Colonic mucosa (tissue), 4 donors: ENCODE measurements at regions not wholly inside any gene's neighbourhood (a gene's known extent, or its start where the extent isn't known, plus 50 kb on each side); places are given as distances from the start of the nearest gene placed in this dataset.
"Not testable (repeated sequence)": the region's sequence is repeated elsewhere in the genome, so short reads cannot be mapped to it uniquely, and the experiment has no call there.

ENCODE experiments used
- DNase-seq: peaks from one replicate; pipeline ENCODE4 v3.0.0-alpha.2; 2020
- H3K27ac ChIP-seq: fragments of 200-600 bp; one replicate; pipeline ENCODE4 v1.8.0; 2021
- H3K27me3 ChIP-seq: fragments of 200-600 bp; one replicate; pipeline ENCODE4 v1.8.0; 2021
- H3K36me3 ChIP-seq: fragments of 200-600 bp; one replicate; pipeline ENCODE4 v1.8.0; 2021
- H3K4me1 ChIP-seq: fragments of 200-600 bp; one replicate; pipeline ENCODE4 v1.8.0; 2021; ENCODE audit warnings: mild to moderate bottlenecking
- H3K4me3 ChIP-seq: fragments of 200-600 bp; one replicate; pipeline ENCODE4 v1.8.0; 2021
- H3K9ac ChIP-seq, 2 donors: one replicate each; pipeline ENCODE4 v1.7.0; 2013; ENCODE audit warnings: control low read depth in 2 of 2, low read depth in 2 of 2, low read length in 2 of 2
- H3K9me3 ChIP-seq: fragments of 200-600 bp; one replicate; pipeline ENCODE4 v1.8.0; 2021
- CTCF ChIP-seq: fragments of 200-600 bp; IDR thresholded peaks from one replicate; pipeline ENCODE4 v1.8.0; 2022; ENCODE audit warnings: antibody characterized with exemption, mild to moderate bottlenecking
- intact Hi-C: fragments of 100-400 bp; cut with DNase I; formaldehyde crosslinking; loops from one replicate; pipeline ENCODE4 v1.14.1; 2022
- donor health status: healthy.
- donor health status: DM: no; HTN: no; CAD: no.
- donor health status: DM: no; HTN: no; CAD: no.

- no peak for TF ChIP-seq CTCF
- H3K27ac ChIP-seq = no peak overlapping the region
- intact Hi-C loops = no loop called here
- H3K4me3 ChIP-seq = no peak overlapping the region
- H3K9ac ChIP-seq = no peak overlapping the region
- H3K36me3 ChIP-seq = no peaks in the 10 kb centered on the region
- H3K9me3 ChIP-seq = no peaks in the 10 kb centered on the region
- no peaks in the 10 kb centered on the region for H3K4me1 ChIP-seq
- H3K27me3 ChIP-seq = no peaks in the 10 kb centered on the region
- no peak for DNase-seq
Observed at GRCh38 chr10:52502237-52502636, 188.2 kb downstream of the DKK1 start.

- H3K4me3 ChIP-seq, DNase-seq, H3K27ac ChIP-seq, H3K4me1 ChIP-seq, H3K9ac ChIP-seq, intact Hi-C loops, H3K36me3 ChIP-seq, H3K27me3 ChIP-seq, H3K9me3 ChIP-seq: not testable (repeated sequence)
Observed at GRCh38 chr10:52505341-52505740, 191.3 kb downstream of the DKK1 start.

- no peaks in the 10 kb centered on the region for H3K27me3 ChIP-seq
- no peaks in the 10 kb centered on the region for H3K4me1 ChIP-seq
- no peak for DNase-seq
- no peak overlapping the region for H3K27ac ChIP-seq
- intact Hi-C loops = no loop called here
- H3K4me3 ChIP-seq = no peak overlapping the region
- no peak overlapping the region for H3K9ac ChIP-seq
- TF ChIP-seq CTCF = no peak
- H3K36me3 ChIP-seq = no peaks in the 10 kb centered on the region
- no peaks in the 10 kb centered on the region for H3K9me3 ChIP-seq
Observed at GRCh38 chr10:52514481-52514880, 200.4 kb downstream of the DKK1 start.

GRCh38 chr10:52517012-52517411 is 202.9 kb downstream of the DKK1 start:
- Histone ChIP-seq H3K9ac (no peak overlapping the region), H3K27me3 (no peaks in the 10 kb centered on the region), H3K4me1 (no peaks in the 10 kb centered on the region), H3K9me3 (no peaks in the 10 kb centered on the region), H3K27ac (no peak overlapping the region), H3K36me3 (no peaks in the 10 kb centered on the region), H3K4me3 (no peak overlapping the region)
- intact Hi-C loops = no loop called here
- no peak for TF ChIP-seq CTCF
- no peak for DNase-seq

GRCh38 chr10:52523696-52524095 is 209.6 kb downstream of the DKK1 start:
- no peak for TF ChIP-seq CTCF
- no peaks in the 10 kb centered on the region for H3K36me3 ChIP-seq
- intact Hi-C loops = no loop called here
- no peak overlapping the region for H3K9ac ChIP-seq
- H3K4me1 ChIP-seq = no peaks in the 10 kb centered on the region
- no peak overlapping the region for H3K4me3 ChIP-seq
- H3K27ac ChIP-seq = no peak overlapping the region
- no peaks in the 10 kb centered on the region for H3K9me3 ChIP-seq
- DNase-seq = no peak
- no peaks in the 10 kb centered on the region for H3K27me3 ChIP-seq

GRCh38 chr10:52525761-52526160 is 211.7 kb downstream of the DKK1 start:
- intact Hi-C loops = no loop called here
- no peaks in the 10 kb centered on the region for H3K27me3 ChIP-seq
- no peaks in the 10 kb centered on the region for H3K9me3 ChIP-seq
- no peak for DNase-seq
- no peaks in the 10 kb centered on the region for H3K36me3 ChIP-seq
- H3K4me1 ChIP-seq = no peaks in the 10 kb centered on the region
- H3K9ac ChIP-seq = no peak overlapping the region
- TF ChIP-seq CTCF = no peak
- H3K4me3 ChIP-seq = no peak overlapping the region
- no peak overlapping the region for H3K27ac ChIP-seq
